PC-3 (cell line): ENCODE measurements at regions not wholly inside any gene's neighbourhood (a gene's known extent, or its start where the extent isn't known, plus 50 kb on each side); places are given as distances from the start of the nearest gene placed in this dataset.

ENCODE experiments used
- CTCF ChIP-seq: fragments of 300-600 bp; sonication (generic); conservative IDR thresholded peaks from 2 replicates; pipeline ENCODE4 v1.5.1; 2017; ENCODE audit warnings: antibody characterized with exemption, low read depth, mild to moderate bottlenecking, low read length
- EZH2 ChIP-seq: fragments of 300-600 bp; sonication (generic); IDR thresholded peaks from one replicate; pipeline ENCODE4 v1.6.1; 2017; ENCODE audit warnings: antibody characterized with exemption, mild to moderate bottlenecking, low read length; ENCODE audit not compliant: unreplicated experiment
- EZH2phosphoT487 ChIP-seq: fragments of 300-600 bp; sonication (generic); IDR thresholded peaks from 2 replicates; pipeline ENCODE4 v1.6.1; 2018; ENCODE audit warnings: mild to moderate bottlenecking, antibody characterized with exemption, low read length, borderline replicate concordance

- TF ChIP-seq CTCF (no peak), EZH2phosphoT487 (no peak), EZH2 (no peak)
These were observed 188.5 kb upstream of the CDH2 start for GRCh38 chr18:28365411-28365831.
